NCI-H2029 (cell line): ENCODE measurements at regions not wholly inside any gene's neighbourhood (a gene's known extent, or its start where the extent isn't known, plus 50 kb on each side); places are given as distances from the start of the nearest gene placed in this dataset.
"Not testable (repeated sequence)": the region's sequence is repeated elsewhere in the genome, so short reads cannot be mapped to it uniquely, and the experiment has no call there.

ENCODE experiments used
- DNase-seq: peaks from one replicate; lab custom pipeline; 2025; lab: John Stamatoyannopoulos, UW

GRCh38 chr18:78879072-78879883, 100.3 kb upstream of the SALL3 start:
- not testable (repeated sequence) for DNase-seq

GRCh38 chr18:78882585-78882984, 97.0 kb upstream of the SALL3 start:
- no peak for DNase-seq

DNA sequence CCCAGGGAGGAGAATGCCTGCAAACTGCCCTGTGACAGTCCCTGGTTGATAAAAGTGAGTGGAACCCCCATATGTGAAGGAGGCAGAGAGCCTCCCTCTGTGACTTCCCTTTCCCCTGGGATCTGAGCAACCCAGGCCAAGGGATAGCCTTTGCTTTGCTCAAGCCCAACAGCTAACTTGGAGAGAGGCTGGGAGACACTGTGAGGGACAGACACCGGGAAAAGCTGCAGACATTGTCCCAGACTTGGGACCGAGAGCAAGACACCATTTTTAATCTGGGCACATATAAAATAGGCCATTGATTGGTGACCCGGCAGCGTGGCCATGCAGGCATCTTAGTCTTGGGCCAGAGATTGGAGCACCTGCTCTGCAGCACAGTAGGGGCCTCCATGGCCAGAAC, 96.1 kb upstream of the SALL3 start:
- no peak for DNase-seq

GRCh38 chr18:78884502-78884901, 95.1 kb upstream of the SALL3 start:
- DNase-seq = no peak

- no peak for DNase-seq
Measured at GRCh38 chr18:78889250-78889649, 90.4 kb upstream of the SALL3 start.

- DNase-seq = no peak
Measured at GRCh38 chr18:78890388-78890787, 89.2 kb upstream of the SALL3 start.

GRCh38 chr18:78891185-78891762, 88.3 kb upstream of the SALL3 start:
- DNase-seq = no peak

DNA sequence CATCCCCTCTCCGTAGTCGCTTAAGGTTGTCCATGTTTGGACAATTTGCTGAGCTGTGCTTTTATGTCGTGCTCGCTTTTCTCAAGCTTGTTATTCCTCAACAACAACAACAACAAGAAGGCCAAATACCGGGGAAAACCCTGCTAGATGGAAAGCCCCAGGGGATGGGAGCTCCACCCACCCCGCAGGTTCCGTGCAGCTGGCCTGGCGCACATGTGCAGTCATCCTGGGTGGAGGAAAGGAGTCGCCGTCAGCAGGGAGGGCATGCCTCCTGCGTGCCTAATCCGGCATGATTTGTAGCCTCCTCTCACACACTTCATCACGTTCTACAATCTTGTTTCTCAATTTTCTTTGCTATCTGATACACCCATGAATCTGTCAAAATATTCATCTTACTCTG, 87.4 kb upstream of the SALL3 start:
- DNase-seq = no peak

DNA sequence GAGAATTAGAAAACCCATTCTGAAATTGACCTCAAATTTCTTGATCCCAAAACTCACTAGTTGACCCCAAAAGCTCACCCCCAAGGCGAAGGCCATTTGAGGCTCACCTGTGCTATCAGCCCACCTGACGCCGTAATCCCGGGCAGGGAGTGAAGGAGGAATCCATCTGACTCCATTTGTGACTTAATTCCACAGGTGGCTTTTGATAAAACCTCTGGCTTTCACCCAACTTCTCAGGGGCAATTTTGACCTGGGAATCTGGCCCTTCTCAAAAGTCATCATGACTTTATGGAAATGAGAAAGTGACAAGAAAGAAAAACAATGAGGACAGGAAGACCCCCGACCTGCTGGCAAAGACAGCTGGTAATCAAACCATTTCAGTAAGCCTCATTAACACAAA, 86.9 kb upstream of the SALL3 start:
- no peak for DNase-seq

- DNase-seq = no peak
Measured at GRCh38 chr18:78893281-78894032, 86.2 kb upstream of the SALL3 start.

GRCh38 chr18:78894033-78894305, 85.6 kb upstream of the SALL3 start:
- DNase-seq = no peak

DNA sequence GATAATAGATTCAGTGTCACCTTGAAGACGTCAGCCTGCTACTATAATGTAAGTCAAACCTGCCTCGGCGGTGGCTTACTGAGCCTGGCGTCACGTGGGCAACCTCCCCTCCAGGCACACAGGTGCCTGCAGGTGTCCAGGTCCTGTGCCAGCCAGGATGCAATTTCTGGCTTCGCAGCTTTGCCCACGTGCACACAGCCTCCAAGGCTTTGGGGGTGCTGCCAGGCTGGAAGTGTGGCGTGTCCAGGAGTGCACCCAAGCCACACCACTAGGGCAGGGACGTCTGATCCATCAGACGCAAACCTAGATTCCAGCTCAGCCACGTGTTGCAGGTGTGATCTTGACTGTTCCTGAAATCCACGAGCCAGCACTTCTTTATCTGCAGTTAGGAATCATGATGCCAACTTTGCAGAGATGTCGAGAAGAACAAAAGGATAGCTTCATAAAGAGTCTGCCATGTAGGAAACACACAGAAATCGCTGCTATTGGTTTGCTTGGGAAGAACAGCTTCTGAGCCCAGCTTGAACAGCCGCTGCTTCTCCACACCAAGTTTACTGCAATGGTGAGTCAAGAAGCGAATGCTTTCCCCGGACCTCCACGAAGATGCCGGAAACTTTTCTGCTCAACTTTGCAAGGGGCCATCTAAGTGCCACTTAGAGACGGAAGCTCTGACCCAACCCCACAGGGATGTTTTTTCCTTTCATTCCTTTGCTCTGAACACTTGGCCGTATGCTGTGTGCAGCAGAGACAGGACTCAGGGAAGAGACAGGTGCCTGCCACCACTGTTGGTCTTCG, 84.2 kb upstream of the SALL3 start:
- no peak for DNase-seq

- no peak for DNase-seq
Measured at GRCh38 chr18:78896111-78896905, 83.3 kb upstream of the SALL3 start.

DNA sequence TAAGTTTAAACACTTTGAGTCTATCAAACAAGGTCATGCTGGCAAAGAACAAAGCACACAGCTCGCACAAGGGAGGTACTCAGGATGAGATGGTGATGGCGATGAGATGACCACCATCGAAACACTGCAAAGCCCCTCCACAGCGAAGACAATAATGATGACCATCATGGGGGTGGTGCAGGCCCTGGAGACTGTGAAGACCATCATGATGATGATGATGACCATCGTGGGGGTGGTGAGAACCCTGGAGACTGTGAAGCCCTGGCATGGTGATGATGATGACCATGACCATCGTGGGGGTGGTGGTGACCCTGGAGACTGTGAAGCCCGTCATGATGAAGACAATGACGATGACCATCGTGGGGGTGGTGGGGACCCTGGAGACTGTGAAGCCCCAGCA, 81.6 kb upstream of the SALL3 start:
- DNase-seq = no peak

DNA sequence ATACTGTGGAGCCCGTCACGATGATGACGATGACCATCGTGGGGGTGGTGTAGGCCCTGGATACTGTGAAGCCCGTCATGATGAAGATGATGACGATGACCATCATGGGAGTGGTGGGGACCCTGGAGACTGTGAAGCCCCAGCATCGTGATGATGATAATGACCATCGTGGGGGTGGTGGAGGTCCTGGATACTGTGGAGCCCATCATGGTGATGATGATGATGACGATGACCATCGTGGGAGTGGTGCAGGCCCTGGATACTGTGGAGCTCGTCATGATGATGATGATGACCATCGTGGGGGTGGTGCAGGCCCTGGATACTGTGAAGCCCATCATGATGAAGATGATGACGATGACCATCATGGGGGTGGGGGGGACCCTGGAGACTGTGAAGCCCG, 81.0 kb upstream of the SALL3 start:
- DNase-seq = no peak

GRCh38 chr18:78899241-78899640, 80.4 kb upstream of the SALL3 start:
- DNase-seq = no peak

DNA sequence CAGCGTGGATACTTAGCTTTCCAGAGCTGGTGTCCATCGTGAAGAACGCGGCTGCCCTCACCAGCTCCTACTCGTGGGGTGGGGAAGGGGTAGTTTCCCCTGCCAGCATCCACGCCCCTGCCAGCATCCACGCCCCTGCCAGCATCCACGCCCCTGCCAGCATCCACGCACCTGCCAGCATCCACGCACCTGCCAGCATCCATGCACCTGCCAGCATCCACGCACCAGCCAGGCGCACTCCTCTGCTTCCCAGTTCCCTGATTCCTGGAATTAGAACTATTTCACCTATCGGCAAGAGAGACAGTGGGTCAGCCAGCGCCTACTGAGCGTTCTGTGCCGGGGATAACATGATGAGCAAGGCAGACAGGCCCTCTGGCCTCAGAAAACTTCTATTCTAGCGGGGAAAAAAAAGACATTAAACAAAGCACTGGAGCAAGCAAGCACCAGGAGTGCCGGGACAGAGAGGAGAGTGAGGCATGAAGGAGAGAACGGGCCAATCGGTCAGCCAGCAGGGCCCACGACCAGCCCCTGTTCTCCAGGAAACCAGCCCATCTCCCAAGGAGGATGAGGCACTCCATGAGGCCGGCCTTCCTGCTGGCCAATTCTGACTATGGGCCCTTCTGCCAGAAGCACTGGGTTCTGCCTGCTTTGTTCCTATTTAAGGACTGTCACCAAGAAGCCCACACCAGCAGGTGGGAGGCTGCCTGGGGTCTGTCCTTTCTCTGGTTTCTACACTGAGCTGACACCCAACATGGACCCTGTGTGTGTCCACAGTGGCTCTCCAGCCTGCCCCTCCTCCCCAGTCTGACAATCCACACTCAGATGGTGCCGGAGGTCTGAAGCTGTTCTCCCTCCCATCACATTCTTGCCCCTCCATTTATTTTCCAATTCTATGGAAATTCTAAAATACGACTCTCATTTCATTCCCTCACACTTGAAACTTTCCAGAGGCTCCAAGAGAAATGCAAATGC, 78.4 kb upstream of the SALL3 start:
- DNase-seq = no peak

DNA sequence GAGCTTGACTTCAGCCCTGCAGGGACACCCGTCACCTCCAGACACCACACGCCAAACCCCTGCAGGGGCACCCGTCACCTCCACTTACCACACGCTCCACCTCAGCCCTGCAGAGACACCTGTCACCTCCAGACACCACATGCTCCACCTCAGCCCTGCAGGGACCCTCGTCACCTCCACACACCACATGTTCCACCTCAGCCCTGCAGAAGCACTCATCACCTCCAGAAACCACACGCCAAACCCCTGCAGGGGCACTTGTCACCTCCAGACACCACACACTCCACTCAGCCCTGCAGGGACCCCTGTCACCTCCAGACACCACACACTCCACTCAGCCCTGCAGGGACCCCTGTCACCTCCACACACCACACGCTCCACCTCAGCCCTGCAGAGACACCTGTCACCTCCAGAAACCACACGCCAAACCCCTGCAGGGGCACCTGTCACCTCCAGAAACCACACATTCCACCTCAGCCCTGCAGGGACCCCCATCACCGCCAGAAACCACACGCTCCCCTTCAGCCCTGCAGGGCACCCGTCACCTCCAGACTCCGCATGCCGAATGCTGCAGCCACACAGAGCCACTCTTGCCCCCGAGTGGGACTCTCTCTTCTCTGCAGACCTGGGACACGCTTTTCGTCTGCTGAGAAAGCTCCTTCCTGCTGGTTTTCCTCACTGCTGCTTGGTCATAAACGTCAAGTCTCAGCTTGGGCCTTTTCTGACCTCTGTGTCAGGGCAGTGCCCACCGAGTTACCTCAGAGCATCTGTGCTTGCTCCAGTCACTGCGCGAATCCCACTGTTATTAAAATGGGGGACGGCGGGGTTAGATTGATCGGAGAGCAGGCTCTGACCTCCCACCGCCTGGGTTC, 77.5 kb upstream of the SALL3 start:
- DNase-seq = no peak

DNA sequence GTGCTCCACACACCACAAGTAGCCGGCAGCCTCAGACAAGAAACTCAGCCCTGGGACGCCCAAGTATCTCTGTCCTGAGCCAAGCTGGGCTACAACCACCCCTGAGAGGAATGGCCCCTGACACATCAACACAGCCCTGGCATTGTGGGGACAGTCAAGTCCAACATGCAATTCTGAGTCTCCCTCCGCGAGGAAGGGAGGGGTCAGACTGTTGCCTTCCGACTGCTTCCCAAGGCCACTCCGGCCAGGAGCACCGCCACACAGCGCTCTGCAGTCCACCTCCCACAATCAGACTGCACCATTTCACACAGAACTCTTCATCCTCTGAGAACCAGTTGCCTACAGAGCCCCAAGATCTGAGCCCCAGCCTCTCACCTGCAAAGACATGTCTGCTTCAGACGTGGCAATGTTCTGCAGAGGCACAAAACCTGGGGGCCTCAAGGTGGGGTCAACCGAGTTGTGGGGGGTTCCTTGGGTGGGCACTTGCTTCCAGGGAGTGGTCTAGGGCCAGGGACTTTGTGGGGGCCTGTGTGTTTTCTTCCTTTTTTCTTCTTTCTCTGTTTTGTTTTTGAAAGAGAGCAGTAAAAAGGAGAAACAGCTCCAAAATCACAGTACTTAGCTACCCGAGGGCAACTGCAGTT, 76.7 kb upstream of the SALL3 start:
- DNase-seq = no peak
